Breast epithelium (tissue), 4 donors: ENCODE measurements at regions not wholly inside any gene's neighbourhood (a gene's known extent, or its start where the extent isn't known, plus 50 kb on each side); places are given as distances from the start of the nearest gene placed in this dataset.

Experiments used
- DNase-seq, 2 donors: peaks; one replicate each; pipeline ENCODE4 v3.0.0-alpha.2; 2019; ENCODE audit warnings: low spot score in 2 of 2
- H3K27ac ChIP-seq, 2 donors: fragments of 200-600 bp; sonication (generic) in 1 of 2; one replicate each; pipeline ENCODE4 v1.5.1; 2016 to 2019; ENCODE audit warnings: mild to moderate bottlenecking in 1 of 2
- H3K27me3 ChIP-seq, 2 donors: fragments of 200-600 bp; sonication (generic) in 1 of 2; one replicate each; pipeline versions ENCODE4 v1.5.1 to v1.6.0; 2017 to 2019; ENCODE audit warnings: control low read depth in 1 of 2, mild to moderate bottlenecking in 1 of 2
- H3K36me3 ChIP-seq: fragments of 200-600 bp; one replicate; pipeline ENCODE4 v1.5.1; 2019
- H3K4me1 ChIP-seq, 2 donors: fragments of 200-600 bp; sonication (generic); one replicate each; pipeline ENCODE4 v1.5.1; 2016 to 2019; ENCODE audit warnings: control low read depth in 1 of 2
- H3K4me3 ChIP-seq, 3 donors: fragments of 200-600 bp; sonication (generic); 1 replicate in 2 of 3; 2 replicates in 1 of 3; pipeline ENCODE4 v1.5.1; 2016 to 2019; ENCODE audit warnings: mild to moderate bottlenecking in 3 of 3, moderate library complexity in 2 of 3
- H3K9me3 ChIP-seq, 2 donors: fragments of 200-600 bp; sonication (generic) in 1 of 2; one replicate each; pipeline ENCODE4 v1.5.1; 2016 to 2019; ENCODE audit warnings: control low read depth in 1 of 2
- CTCF ChIP-seq, 3 donors: fragments of 450-650 bp; IDR thresholded peaks; one replicate each; pipeline ENCODE4 v1.5.1; 2016 to 2017; ENCODE audit warnings: antibody characterized with exemption in 3 of 3, mild to moderate bottlenecking in 3 of 3, moderate library complexity in 3 of 3
- POLR2A ChIP-seq: fragments of 450-650 bp; IDR thresholded peaks from one replicate; pipeline ENCODE4 v1.6.1; 2016; ENCODE audit warnings: antibody characterized with exemption, mild to moderate bottlenecking, moderate library complexity
- POLR2AphosphoS5 ChIP-seq, 3 donors: sonication (generic); formaldehyde crosslinking; IDR thresholded peaks; one replicate each; pipeline ENCODE4 v1.6.1; 2017; ENCODE audit warnings: antibody characterized with exemption in 3 of 3
- intact Hi-C: fragments of 100-400 bp; cut with DNase I; formaldehyde crosslinking; loops from one replicate; pipeline ENCODE4 v1.15.1; 2023; ENCODE audit warnings: low total_unique reads

- no peaks in the 10 kb centered on the region for H3K27me3 ChIP-seq
- H3K4me3 ChIP-seq = no peak overlapping the region
- H3K9me3 ChIP-seq = no peaks in the 10 kb centered on the region
- no peak overlapping the region for H3K27ac ChIP-seq
- H3K36me3 ChIP-seq = no peaks in the 10 kb centered on the region
- no peak for TF ChIP-seq POLR2AphosphoS5 (IDR thresholded peaks at IDR 0.05)
- no peak for TF ChIP-seq CTCF (IDR thresholded peaks at IDR 0.05)
- no peak for TF ChIP-seq POLR2A
- intact Hi-C loops = no loop called here
- H3K4me1 ChIP-seq = no peaks in the 10 kb centered on the region
- DNase-seq = no peak
Observed at GRCh38 chr10:57759777-57760176, 507.9 kb downstream of the IPMK start.

GRCh38 chr10:57754803-57755202 is 512.9 kb downstream of the IPMK start:
- intact Hi-C loops = no loop called here
- no peaks in the 10 kb centered on the region for H3K27me3 ChIP-seq
- no peak overlapping the region for H3K4me3 ChIP-seq
- H3K9me3 ChIP-seq = peaks cover 0 to 8% of the 10 kb centered on the region in 2 donors
- H3K4me1 ChIP-seq = no peaks in the 10 kb centered on the region
- no peak for DNase-seq
- H3K27ac ChIP-seq = no peak overlapping the region
- H3K36me3 ChIP-seq = no peaks in the 10 kb centered on the region
- TF ChIP-seq POLR2A = no peak
- TF ChIP-seq CTCF (IDR thresholded peaks at IDR 0.05) = no peak
- TF ChIP-seq POLR2AphosphoS5 (IDR thresholded peaks at IDR 0.05) = no peak

GRCh38 chr10:57743711-57744110 is 524.0 kb downstream of the IPMK start:
- H3K4me3 ChIP-seq = no peak overlapping the region
- no peaks in the 10 kb centered on the region for H3K36me3 ChIP-seq
- no peaks in the 10 kb centered on the region for H3K27me3 ChIP-seq
- intact Hi-C loops = no loop called here
- DNase-seq = no peak
- no peaks in the 10 kb centered on the region for H3K9me3 ChIP-seq
- no peak overlapping the region for H3K27ac ChIP-seq
- TF ChIP-seq POLR2A (no peak), CTCF (IDR thresholded peaks at IDR 0.05) (no peak), POLR2AphosphoS5 (IDR thresholded peaks at IDR 0.05) (no peak)
- no peaks in the 10 kb centered on the region for H3K4me1 ChIP-seq

- Histone ChIP-seq H3K4me3 (no peak overlapping the region), H3K27me3 (no peaks in the 10 kb centered on the region), H3K27ac (no peak overlapping the region), H3K36me3 (no peaks in the 10 kb centered on the region), H3K9me3 (no peaks in the 10 kb centered on the region), H3K4me1 (no peaks in the 10 kb centered on the region)
- intact Hi-C loops = no loop called here
- no peak for DNase-seq
- TF ChIP-seq CTCF (IDR thresholded peaks at IDR 0.05) (no peak), POLR2AphosphoS5 (IDR thresholded peaks at IDR 0.05) (no peak), POLR2A (no peak)
Observed at GRCh38 chr10:57741751-57742150, 525.9 kb downstream of the IPMK start.

GRCh38 chr10:57723305-57723704 is 544.4 kb downstream of the IPMK start:
- Histone ChIP-seq H3K9me3 (peaks cover 0 to under 1% of the 10 kb centered on the region in 2 donors), H3K27me3 (no peaks in the 10 kb centered on the region), H3K4me1 (no peaks in the 10 kb centered on the region), H3K4me3 (no peak overlapping the region), H3K36me3 (no peaks in the 10 kb centered on the region), H3K27ac (no peak overlapping the region)
- intact Hi-C loops = no loop called here
- no peak for DNase-seq
- no peak for TF ChIP-seq POLR2A
- TF ChIP-seq POLR2AphosphoS5 (IDR thresholded peaks at IDR 0.05) = no peak
- TF ChIP-seq CTCF (IDR thresholded peaks at IDR 0.05) = no peak
